ENCODE measurements at regions not wholly inside any gene's neighbourhood (a gene's known extent, or its start where the extent isn't known, plus 50 kb on each side); places are given as distances from the start of the nearest gene placed in this dataset.

DNA sequence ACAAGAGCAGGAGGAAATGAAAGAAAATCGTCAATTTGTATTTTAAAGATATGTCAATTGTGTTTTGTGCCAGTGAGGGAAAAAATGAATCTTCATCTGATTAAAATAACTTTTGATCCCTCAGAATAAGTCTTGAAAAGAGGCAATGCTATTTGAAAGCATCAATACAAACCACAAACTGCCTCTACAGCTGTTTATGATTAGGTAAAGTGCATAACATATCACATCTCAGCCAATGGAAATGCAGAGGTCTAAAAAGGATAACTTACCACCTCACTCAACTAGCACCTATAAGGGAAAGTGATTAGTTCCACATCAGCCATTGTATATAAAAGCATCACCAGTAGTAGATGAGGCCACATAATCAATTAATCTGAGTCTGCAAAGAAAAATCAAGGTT, 492.2 kb upstream of the CDH2 start:
- H3K9ac ChIP-seq (ENCODE audit: insufficient read depth, low read length) = no peak overlapping the region
- no peaks in the 10 kb centered on the region for H3K27me3 ChIP-seq (ENCODE audit: control insufficient read depth, insufficient read depth, low read length)
- no peaks in the 10 kb centered on the region for H3K36me3 ChIP-seq (ENCODE audit: control insufficient read depth, insufficient read depth, low read length)
- H3K27ac ChIP-seq (ENCODE audit: insufficient read depth, low read length) = no peak overlapping the region
- no peaks in the 10 kb centered on the region for H3K79me2 ChIP-seq (ENCODE audit: control insufficient read depth, insufficient read depth, low read length)
- H4K20me1 ChIP-seq (ENCODE audit: control insufficient read depth, extremely low read depth, insufficient read depth, low read length) = no peaks in the 10 kb centered on the region
- no peak overlapping the region for H2AFZ ChIP-seq (ENCODE audit: low read length)
- no peak for TF ChIP-seq EZH2 (IDR thresholded peaks at IDR 0.05; ENCODE audit: low read length, missing control alignments)
- TF ChIP-seq, protein P1, sequence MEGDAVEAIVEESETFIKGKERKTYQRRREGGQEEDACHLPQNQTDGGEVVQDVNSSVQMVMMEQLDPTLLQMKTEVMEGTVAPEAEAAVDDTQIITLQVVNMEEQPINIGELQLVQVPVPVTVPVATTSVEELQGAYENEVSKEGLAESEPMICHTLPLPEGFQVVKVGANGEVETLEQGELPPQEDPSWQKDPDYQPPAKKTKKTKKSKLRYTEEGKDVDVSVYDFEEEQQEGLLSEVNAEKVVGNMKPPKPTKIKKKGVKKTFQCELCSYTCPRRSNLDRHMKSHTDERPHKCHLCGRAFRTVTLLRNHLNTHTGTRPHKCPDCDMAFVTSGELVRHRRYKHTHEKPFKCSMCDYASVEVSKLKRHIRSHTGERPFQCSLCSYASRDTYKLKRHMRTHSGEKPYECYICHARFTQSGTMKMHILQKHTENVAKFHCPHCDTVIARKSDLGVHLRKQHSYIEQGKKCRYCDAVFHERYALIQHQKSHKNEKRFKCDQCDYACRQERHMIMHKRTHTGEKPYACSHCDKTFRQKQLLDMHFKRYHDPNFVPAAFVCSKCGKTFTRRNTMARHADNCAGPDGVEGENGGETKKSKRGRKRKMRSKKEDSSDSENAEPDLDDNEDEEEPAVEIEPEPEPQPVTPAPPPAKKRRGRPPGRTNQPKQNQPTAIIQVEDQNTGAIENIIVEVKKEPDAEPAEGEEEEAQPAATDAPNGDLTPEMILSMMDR (conservative IDR thresholded peaks at IDR 0.05 in 1 of 2, IDR thresholded peaks at IDR 0.05 in 1 of 2; ENCODE audit: low read depth in 1 of 2, low read length in 2 of 2) = no peak
- H3K4me1 ChIP-seq (ENCODE audit: control insufficient read depth, extremely low read depth, insufficient read depth, low read length) = no peaks in the 10 kb centered on the region
- no peak overlapping the region for H3K4me3 ChIP-seq (replicated peaks in 1 of 4; ENCODE audit: control extremely low read depth in 1 of 4, insufficient read depth in 1 of 4, low read depth in 3 of 4, low read length in 4 of 4)
- no peaks in the 10 kb centered on the region for H3K9me3 ChIP-seq (ENCODE audit: control insufficient read depth, insufficient read depth, low read depth, low read length)
- DNase-seq (ENCODE audit: low read depth in 2 of 2) = no peak
- no peak overlapping the region for H3K4me2 ChIP-seq (ENCODE audit: extremely low read depth, insufficient read depth, low read length)

DNA sequence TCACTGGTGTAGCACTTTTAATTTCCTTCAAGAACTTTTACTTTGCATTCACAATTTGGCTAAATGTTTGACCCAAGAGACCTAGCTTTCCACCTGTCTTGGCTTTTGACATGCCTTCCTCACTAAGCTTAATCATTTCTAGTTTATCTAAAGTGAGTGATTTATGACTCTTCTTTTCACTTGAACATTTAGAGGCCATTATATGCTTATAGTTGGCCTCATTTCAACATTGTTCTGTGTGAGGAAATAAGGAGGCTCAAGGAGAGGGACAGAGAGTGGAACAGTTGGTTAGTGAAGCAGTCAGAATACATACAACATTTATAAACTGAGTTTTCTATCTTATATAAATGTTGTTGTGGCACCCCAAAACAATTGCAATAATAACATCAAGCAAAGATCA, 489.3 kb upstream of the CDH2 start:
- no peaks in the 10 kb centered on the region for H3K27me3 ChIP-seq (ENCODE audit: control insufficient read depth, insufficient read depth, low read length)
- no peak for TF ChIP-seq EZH2 (IDR thresholded peaks at IDR 0.05; ENCODE audit: low read length, missing control alignments)
- TF ChIP-seq, protein P1 (conservative IDR thresholded peaks at IDR 0.05 in 1 of 2, IDR thresholded peaks at IDR 0.05 in 1 of 2; ENCODE audit: low read depth in 1 of 2, low read length in 2 of 2) = no peak
- H3K79me2 ChIP-seq (ENCODE audit: control insufficient read depth, insufficient read depth, low read length) = no peaks in the 10 kb centered on the region
- peak in 1 of 2 donors; percentile 23 for DNase-seq (ENCODE audit: low read depth in 2 of 2)
- no peaks in the 10 kb centered on the region for H4K20me1 ChIP-seq (ENCODE audit: control insufficient read depth, extremely low read depth, insufficient read depth, low read length)
- no peak overlapping the region for H3K27ac ChIP-seq (ENCODE audit: insufficient read depth, low read length)
- no peak overlapping the region for H3K4me3 ChIP-seq (replicated peaks in 1 of 4; ENCODE audit: control extremely low read depth in 1 of 4, insufficient read depth in 1 of 4, low read depth in 3 of 4, low read length in 4 of 4)
- no peak overlapping the region for H2AFZ ChIP-seq (ENCODE audit: low read length)
- no peak overlapping the region for H3K9ac ChIP-seq (ENCODE audit: insufficient read depth, low read length)
- no peaks in the 10 kb centered on the region for H3K4me1 ChIP-seq (ENCODE audit: control insufficient read depth, extremely low read depth, insufficient read depth, low read length)
- H3K36me3 ChIP-seq (ENCODE audit: control insufficient read depth, insufficient read depth, low read length) = no peaks in the 10 kb centered on the region
- no peak overlapping the region for H3K4me2 ChIP-seq (ENCODE audit: extremely low read depth, insufficient read depth, low read length)
- no peaks in the 10 kb centered on the region for H3K9me3 ChIP-seq (ENCODE audit: control insufficient read depth, insufficient read depth, low read depth, low read length)

DNA sequence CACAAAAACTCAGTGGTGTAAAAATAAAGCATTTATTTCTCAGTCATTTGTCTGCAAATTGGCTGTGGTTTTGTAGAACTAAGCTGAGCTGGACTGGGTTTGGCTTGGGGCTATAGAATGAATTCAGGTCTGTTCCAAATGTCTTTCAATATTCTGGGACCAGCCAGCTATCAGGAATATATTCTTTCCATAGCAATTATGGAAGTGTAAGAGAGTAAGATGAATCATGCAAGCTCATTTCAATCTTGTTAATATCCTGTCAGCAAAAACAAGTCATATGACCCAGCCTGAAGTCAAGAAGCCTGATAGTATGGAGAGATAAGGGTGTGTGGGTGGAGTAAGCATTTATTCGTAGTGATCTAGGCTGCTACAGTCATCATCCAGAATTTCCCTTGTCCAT, 481.0 kb upstream of the CDH2 start:
- no peak overlapping the region for H3K27ac ChIP-seq (ENCODE audit: insufficient read depth, low read length)
- H3K27me3 ChIP-seq (ENCODE audit: control insufficient read depth, insufficient read depth, low read length) = no peaks in the 10 kb centered on the region
- no peaks in the 10 kb centered on the region for H3K4me1 ChIP-seq (ENCODE audit: control insufficient read depth, extremely low read depth, insufficient read depth, low read length)
- H2AFZ ChIP-seq (ENCODE audit: low read length) = no peak overlapping the region
- no peaks in the 10 kb centered on the region for H3K79me2 ChIP-seq (ENCODE audit: control insufficient read depth, insufficient read depth, low read length)
- H3K9ac ChIP-seq (ENCODE audit: insufficient read depth, low read length) = no peak overlapping the region
- no peak overlapping the region for H3K4me2 ChIP-seq (ENCODE audit: extremely low read depth, insufficient read depth, low read length)
- H4K20me1 ChIP-seq (ENCODE audit: control insufficient read depth, extremely low read depth, insufficient read depth, low read length) = no peaks in the 10 kb centered on the region
- DNase-seq (ENCODE audit: low read depth in 2 of 2) = peak in 1 of 2 donors; percentile 88
- no peaks in the 10 kb centered on the region for H3K9me3 ChIP-seq (ENCODE audit: control insufficient read depth, insufficient read depth, low read depth, low read length)
- H3K36me3 ChIP-seq (ENCODE audit: control insufficient read depth, insufficient read depth, low read length) = no peaks in the 10 kb centered on the region
- H3K4me3 ChIP-seq (replicated peaks in 1 of 4; ENCODE audit: control extremely low read depth in 1 of 4, insufficient read depth in 1 of 4, low read depth in 3 of 4, low read length in 4 of 4) = no peak overlapping the region
- no peak for TF ChIP-seq EZH2 (IDR thresholded peaks at IDR 0.05; ENCODE audit: low read length, missing control alignments)
- TF ChIP-seq, protein P1 (conservative IDR thresholded peaks at IDR 0.05 in 1 of 2, IDR thresholded peaks at IDR 0.05 in 1 of 2; ENCODE audit: low read depth in 1 of 2, low read length in 2 of 2) = no peak

All from fibroblast of lung (primary cell).